GM18861 (cell line): ENCODE measurements at regions not wholly inside any gene's neighbourhood (a gene's known extent, or its start where the extent isn't known, plus 50 kb on each side); places are given as distances from the start of the nearest gene placed in this dataset.
"Not testable (repeated sequence)": the region's sequence is repeated elsewhere in the genome, so short reads cannot be mapped to it uniquely, and the experiment has no call there.

Experiments
- ATAC-seq: cut with Tn5 transposase; IDR thresholded peaks from one replicate; pipeline ENCODE4 v1.9.1; 2021; ENCODE audit not compliant: unreplicated experiment

DNA sequence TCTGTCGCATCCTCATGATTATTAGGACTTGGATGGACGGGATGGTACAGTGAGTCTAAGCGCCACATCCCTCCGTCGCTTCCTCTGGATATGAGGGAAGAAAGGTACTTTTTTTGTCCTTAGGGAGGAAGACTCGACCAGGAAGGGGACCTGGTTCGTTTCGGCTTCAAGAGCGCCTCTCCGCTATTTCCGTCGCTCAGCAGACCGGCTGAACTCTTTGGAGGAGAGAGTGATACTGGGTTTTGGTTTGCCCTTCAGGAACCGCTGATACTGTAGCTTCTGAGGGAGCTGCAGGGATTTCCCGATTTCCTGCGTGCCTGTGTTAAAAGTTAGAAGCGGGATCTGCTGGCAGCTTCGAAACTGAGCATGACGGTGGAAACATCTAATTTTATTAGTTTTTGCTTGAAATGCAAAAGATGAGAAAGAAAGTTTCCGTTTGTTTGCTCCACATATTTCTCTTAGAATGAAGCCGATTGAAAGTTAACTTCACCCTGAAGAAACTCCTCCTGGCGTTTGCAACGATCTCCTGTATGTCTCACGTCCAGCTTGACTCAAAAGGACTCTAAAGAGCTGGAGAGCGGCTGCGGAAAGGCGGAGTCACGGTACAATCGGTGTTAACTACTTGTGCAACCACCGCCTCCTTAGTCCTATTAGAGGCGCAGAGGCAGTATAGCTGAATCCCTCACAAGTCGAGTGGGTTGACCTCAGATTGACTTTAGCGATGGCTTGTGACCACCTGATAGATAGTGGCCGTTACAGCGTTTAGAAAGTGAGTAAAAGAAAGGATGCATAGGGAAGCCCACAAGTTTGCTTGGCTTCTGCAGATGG lies 129.4 kb downstream of the TRIM27 start:
- ATAC-seq: no peak

DNA sequence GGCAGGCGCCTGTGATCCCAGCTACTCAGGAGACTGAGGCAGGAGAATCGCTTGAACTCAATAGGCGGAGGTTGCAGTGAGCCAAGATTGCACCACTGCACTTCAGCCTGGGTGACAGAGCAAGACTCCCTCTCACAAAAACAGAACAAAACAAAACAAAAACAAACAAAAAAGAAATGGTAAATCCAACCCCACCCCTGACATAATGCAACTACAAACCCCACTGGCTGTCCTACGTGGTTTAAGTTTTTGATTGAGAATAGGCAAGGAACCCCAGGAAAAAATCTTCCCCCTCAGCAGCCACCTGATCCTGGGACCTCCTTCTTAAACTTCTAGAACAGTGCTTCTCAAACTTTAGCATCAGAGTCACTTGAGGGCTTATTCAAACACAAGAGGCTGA lies 123.1 kb downstream of the TRIM27 start:
- ATAC-seq: not testable (repeated sequence)

DNA sequence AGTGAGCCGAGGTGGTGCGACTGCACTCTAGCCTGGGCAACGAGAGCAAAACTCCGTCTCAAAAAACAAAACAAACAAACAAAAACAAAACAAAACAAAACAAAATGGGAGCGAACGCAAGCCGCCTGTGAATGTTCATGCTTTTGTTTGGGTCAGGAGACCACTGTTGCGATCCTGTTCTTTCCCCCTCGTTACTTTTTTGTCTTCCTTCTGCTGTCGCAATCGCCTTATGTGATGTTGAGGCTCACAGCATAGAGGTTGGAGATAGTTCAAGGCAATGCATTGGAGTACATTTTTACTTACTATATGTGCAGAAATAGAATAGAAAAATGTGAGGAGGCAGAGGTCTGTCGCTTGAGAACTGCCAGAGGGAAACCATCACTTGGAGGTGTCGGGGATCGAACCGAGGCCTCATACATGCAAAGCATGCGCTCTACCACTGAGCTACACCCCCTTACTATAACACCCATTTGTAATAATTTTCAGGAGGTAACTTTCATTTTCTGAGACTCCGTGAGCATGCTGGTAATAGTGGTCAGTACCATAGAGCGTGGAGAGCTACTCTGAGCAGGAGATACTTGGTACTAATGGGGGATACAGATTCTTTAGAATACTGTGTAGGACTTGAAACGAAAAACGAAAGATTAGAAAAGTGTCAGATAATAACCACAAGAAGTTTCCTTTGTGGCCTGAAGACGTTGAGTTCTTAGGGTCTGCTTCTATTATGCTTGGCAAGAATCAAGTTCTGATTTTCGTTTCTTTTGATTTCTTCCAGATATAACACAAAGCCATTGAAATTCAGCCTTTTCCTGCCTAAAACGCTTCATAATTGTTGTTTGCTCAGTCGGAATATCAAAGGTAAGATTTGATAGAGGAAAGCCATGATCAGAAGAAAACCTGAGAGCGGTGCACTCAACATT lies 121.1 kb downstream of the TRIM27 start:
- no peak for ATAC-seq

DNA sequence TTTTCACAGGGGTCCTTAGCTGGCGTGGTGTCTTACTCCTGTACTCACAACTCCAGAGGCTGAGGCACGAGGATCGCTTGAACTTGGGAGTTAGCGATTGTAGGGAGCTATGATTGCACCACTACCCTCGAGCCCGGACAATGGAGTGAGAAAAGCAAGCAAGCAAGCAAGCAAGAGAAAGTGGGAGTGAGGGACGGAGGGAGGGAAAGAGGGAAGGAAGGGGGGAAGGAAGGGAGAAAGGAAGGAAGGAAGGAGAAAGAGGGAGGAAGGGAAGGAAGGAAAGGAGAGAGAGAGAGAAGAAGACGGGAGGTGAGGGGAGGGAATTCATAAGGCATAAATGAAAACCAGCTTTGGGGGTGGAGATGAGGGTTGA lies 120.5 kb downstream of the TRIM27 start:
- no peak for ATAC-seq

DNA sequence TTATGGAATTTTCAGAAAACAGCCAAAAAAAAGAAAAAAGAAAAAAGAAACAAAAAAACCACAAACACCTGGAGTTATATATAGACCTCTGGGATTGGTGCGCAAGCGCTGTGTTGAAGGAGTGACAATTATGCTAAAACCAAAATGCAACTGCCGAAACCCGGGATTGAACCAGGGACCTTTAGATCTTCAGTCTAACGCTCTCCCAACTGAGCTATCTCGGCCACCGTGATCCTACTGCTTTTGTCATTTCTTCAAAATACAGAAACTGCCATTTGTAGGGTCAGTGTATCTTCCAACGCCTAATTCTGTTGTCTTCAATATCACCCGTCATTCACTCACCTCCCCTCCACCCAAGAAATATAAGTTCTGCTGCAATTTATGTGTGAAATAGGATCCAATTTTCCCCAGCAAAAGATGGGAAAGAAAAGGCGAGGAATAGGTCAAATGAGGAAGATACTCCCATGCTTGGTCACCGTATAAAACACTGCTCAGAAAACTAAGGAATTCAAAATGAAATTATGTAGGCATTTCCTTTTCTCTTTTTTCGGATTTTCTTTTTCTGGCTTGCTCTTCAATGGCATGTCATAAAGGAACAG lies 116.0 kb downstream of the TRIM27 start:
- ATAC-seq: no peak

DNA sequence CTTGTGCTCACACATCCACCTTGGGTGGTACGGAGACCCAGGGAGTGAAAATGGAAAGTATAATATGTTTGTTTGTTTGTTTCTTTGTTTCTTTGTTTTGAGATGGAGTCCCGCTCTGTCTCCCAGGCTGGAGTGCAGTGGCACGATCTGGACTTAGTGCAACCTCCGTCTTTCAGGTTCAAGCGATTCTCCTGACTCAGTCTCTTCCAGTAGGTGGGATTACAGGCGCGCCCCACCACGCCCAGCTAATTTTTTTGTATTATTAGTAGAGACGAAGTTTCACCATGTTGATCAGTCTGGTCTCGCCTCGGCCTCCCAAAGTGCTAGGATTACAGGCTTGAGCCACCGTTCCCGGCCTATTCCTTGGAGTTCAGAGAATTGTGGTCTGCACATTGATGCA lies 115.4 kb downstream of the TRIM27 start:
- ATAC-seq: no peak

DNA sequence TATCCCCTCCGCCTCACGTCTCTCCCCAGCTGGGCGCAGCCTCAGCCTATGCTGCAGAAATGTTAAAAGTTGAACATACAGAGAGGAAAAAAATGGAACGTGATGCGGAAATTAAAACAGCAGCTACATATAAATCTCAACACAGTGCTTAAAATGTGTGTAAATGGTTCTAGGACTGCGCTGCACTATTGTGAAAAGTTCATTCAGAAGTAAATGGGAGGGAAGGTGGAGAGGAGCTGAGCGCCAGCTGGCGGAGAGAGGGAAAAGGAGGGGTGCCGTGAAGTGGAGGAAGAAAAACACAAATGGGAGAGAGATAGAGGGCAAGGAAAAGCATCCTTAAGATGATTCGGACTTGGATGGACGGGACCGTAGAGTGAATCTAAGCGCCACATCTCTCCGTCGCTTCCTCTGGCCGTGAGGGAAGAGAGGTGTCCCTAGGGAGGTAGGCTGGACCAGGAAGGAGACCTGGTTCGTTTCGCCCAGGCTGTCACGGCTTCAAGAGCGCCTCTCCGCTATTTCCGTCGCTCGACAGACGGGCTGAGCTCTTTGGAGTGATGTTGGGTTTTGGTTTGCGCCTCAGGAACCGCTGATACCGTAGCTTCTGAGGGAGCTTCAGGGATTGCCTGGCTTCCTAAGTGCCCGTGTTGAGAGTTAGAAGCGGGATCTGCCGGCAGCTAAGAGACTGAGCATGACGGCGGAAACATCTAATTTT lies 113.7 kb downstream of the TRIM27 start:
- ATAC-seq: no peak

DNA sequence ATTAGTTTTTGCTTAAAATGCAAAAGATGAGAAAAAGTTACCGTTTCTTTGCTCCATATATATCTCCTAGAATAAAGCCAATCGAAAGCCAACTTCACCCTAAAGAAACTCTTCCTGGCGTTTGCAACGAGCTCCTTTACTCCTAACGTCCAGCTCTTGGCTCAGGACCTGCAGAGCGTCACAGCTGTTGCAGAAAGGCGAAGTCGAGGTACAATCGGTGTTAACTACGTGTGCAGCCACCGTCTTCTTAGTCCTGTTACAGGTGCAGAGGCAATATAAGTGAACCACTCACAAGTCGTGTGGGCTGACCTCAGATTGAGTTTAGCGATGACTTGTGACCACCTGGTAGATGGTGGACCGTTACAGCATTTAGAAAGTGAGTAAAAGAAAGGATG lies 113.1 kb downstream of the TRIM27 start:
- no peak for ATAC-seq

DNA sequence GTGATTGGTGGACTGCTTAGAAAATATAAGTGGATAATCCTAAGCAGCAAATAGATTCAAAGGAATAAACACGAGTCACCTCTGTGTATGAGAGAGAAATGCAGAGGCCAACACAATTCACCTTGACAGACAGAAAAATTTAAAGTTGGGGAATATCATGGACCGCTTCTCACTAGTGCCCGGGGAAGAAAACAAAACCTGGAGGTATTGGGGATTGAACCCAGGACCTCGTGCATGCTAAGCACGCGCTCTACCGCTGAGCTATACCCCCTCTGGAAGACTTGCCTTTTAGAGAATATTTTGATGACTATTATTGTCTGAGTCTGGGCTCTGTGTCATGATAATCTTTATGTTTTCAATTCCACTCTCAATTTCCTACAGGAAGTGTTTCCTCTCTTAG lies 111.9 kb downstream of the TRIM27 start:
- ATAC-seq: no peak

DNA sequence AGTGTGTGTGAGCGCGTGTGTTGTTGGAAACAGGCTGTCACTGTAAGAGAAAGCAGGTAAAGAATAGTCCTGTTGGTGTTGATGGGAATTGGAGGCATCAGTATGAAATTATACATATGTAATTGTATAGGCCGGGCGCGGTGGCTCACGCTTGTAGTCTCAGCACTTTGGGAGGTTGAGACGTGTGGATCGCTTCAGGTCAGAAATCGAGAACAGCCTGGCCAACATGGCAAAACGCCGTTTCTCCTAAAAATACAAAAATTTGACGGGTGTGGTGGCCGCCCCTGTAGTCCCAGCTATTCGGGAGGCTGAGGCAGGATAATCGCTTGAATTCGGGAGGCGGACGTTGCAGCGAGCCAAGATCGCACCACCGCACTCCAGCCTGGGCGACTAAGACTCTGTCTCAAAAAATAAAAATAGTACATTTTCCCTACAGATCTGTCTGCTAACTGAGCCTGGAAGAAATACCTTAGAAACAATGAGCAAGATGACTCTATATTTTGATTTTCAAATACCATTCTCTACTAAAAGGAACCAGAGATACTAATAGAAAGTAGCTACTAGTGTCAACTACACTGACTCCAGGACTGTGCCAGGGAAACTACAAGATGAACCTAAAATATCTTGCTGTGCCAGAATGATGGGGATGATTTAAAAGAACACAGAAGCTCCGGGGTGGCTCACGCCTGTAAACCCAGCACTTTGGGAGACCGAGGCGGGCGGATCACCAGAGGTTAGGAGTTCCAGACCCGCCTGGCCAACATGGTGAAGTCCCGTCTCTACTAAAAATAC lies 110.8 kb downstream of the TRIM27 start:
- no peak for ATAC-seq

DNA sequence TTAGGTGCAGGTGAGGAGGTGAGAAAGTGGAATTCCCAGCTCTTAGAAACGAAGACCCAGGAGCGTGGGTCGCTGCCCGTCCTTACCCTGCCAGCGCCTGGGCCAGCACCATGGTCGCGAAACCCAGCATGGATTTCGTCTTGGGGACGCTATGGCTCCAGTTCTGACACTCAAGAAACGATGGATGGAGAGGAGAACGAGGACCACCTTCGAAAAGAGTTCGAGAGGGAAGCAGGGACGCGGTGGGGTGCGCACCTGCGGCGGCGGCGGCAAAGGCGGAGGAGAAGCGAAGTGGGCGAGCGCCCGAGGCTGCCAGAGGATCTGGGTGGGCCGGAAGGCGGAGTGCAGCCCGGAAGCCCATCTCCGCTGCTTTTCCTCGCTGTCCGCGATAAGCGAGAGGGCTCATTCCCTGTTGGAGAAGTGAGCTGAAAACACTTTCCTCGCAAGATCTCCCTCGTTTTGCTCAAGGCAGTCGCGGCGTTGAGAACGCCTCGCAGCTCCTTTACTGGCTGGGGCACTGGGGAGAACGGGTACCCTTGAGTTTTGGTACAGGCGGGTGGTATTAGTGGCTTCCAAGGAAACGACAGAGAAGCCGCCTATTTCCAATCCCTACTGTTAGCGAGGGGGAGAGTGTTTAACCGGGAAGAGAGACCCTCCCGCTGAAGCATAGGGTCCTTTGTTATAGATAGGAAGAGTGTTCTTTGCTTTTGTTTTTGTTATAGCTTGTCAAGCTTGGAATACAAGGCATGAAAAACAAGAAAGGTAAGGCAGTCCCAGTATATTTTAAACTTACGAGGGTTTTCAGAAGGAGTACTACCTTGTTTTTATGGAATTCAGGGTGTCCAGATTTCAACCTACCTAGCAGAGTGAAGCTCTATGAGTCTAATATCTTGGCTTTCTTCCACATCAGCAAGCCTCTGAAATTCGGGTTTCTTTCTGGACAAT lies 109.5 kb downstream of the TRIM27 start:
- ATAC-seq: no peak

DNA sequence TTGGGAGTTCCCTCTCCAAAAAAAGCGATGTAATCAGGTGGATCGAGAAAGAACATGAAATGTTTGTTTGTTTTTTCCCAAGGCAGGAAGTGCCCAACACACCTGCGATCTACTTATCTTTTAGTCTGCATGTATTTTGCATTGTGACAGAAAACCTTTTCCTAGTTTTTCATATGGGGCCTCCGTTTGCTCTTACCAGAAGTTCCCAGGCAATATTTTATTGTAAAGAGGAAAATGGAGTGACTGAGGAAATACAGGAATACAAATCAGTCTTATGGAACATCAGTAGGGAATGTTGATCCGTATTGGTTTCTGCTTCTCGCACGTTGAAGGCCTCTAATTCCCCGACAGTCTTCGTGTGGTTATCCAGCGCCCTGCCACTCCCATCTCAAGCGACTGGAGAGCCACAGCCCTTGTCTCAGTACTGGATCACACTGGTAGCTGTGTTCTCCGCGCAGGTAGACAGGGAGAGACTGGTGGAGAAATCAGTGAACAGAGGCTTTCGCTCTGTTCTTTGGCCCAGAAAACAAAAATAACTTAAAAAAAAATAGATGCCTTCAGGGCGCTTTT lies 107.4 kb downstream of the TRIM27 start:
- ATAC-seq: no peak

DNA sequence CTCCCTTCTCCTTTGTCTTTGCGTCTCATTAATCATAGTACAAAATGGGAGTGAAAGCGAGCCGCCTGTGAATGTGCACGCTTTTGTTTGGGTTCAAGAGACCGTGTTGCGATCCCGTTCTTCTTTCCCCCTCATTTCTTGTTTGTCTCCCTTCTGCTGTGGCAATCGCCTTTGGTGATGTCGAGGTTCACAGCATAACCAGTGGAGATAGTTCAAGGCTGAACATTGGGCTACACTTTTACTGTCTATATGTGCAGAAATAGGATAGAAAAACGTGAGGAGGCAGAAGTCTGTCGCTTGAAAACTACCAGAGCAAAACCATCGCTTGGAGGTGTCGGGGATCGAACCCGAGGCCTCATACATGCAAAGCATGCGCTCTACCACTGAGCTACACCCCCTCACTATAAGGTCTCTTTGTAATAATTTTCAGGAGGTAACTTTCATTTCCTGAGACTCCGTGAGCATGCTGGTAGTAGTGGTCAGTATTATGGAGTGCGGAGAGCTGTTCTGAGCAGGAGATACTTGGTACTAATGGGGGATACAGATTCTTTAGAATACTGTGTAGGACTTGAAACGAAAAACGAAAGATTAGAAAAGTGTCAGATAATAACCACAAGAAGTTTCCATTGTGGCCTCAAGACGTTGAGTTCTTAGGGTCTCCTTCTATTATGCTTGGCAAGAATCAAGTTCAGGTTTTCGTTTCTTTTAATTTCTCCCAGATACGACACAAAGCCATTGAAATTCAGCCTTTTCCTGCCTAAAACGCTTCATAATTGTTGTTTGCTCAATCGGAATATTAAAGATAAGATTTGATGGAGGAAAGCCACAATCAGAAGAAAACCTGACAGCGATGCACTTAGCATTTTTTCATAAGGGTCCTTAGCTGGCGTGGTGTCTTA lies 106.6 kb downstream of the TRIM27 start:
- ATAC-seq: peak; percentile 51

DNA sequence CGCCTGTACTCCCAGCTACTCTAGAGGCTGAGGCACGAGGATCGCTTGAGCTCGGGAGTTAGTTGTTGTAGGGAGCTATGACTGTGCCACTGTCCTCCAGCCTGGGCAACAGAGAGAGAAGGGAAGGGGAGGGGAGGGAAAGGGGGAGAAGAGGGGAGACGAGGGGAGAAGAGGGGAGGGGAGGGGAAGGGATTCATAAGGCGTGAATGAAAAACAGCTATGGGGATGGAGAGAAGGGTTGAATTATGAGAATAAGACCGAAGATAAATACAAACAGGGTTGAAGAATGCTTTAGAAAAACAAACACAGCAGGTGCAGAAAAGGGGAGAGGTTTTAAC lies 106.0 kb downstream of the TRIM27 start:
- no peak for ATAC-seq

DNA sequence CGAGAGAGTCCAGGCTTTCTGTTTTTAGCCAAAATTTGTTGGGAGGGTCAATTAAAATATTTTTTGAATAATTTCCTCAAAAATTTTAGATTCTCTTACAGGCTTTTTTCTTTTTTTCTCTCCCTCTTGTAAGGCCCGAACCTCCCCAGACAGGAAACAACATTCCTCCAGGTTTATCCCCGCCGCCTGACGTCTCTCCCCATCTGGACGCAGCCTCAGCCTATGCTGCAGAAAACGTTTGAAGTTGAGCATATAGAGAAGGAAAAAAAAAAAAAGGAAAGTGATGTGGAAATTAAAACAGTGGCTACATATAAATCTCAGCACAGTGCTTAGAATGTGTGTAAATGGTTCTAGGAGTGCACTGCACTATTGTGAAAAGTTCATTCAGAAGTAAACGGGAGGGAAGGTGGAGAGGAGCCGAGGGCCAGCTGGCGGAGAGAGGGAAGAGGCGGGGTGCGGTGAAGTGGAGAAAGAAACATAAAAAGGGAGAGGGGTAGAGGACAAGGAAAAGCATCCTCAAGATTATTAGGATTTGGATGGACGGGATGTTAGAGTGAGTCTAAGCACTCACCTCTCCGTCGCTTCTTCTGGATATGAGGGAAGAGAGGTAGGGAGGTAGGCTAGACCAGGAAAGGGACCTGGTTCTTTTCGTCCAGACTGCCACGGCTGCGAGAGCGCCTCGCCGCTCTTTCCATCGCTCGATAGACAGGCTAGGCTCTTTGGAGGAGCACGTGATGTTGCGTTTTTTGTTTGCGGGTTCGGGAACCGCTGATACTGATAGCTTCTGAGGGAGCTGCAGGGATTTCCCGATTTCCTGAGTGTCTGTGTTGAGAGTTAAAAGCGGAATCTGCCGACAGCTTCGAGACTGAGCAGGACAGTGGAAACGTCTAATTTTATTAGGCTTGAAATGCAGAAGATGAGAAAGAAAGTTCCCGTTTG lies 98.7 kb downstream of the TRIM27 start:
- no peak for ATAC-seq

DNA sequence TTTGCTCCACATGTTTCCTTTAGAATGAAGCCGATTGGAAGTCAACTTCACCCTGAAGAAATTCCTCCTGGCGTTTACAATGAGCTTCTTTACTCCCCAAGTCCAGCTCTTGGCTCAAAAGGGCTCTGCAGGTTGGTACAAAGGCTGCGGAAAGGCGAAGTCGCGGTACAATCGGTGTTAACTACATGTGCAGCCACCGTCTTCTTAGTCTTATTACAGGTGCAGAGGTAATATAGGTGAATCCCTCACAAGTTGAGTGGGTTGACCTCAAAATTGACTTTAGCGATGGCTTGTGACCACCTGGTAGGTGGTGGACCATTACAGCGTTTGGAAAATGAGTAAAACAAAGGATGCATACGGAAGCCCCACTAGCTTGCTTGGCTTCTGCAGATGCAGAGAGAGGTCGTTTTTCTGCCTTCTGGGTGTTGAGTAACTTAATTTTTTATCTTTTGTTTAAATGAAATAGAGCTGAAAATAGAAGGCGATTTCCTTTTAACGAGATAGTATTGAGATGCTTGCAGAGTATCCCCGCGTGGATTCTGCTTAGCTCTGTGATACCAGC lies 98.0 kb downstream of the TRIM27 start:
- no peak for ATAC-seq

DNA sequence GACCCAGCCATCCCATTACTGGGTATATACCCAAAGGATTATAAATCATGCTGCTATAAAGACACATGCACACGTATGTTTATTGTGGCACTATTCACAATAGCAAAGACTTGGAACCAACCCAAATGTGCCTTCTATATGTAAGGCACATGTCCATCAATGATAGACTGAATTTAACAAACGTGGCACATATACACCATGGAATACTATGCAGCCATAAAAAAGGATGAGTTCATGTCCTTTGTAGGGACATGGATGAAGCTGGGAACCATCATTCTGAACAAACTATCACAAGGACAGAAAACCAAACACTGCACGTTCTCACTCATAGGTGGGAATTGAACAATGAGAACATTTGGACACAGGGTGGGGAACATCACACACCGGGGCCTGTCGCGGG lies 92.1 kb downstream of the TRIM27 start:
- not testable (repeated sequence) for ATAC-seq
